B cell (primary cell): ENCODE measurements at regions not wholly inside any gene's neighbourhood (a gene's known extent, or its start where the extent isn't known, plus 50 kb on each side); places are given as distances from the start of the nearest gene placed in this dataset.

Experiments used
- EZH2 ChIP-seq: IDR thresholded peaks from 2 replicates; pipeline ENCODE4 v1.6.1; 2012; ENCODE audit warnings: borderline replicate concordance, low read depth, mild to moderate bottlenecking, moderate library complexity, low read length; ENCODE audit not compliant: insufficient read depth, poor library complexity, severe bottlenecking
- TF ChIP-seq, protein P1 (sequence below): fragments of 200-600 bp; IDR thresholded peaks from one replicate; pipeline ENCODE4 v1.8.0; 2022; ENCODE audit warnings: antibody characterized with exemption, mild to moderate bottlenecking

DNA sequence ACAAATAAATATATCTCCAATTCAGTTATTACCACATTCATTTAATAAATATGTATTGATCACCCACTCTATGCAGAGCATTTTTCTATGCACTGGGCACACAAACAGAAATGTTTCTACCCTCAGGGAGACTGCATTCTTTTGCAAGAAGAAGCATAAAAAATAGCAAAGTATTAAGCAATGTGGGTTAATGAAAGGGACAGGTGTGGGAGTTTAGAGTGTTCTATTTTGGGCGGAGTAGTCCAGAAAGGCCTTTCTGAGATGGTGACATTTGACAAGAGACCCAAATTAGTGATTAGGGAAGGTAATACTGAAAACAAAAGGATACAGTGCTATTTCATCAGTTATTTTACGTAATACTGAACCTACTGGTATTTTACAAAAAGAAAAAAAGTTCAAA is 394.3 kb upstream of the CHST9 start:
- TF ChIP-seq, protein P1, sequence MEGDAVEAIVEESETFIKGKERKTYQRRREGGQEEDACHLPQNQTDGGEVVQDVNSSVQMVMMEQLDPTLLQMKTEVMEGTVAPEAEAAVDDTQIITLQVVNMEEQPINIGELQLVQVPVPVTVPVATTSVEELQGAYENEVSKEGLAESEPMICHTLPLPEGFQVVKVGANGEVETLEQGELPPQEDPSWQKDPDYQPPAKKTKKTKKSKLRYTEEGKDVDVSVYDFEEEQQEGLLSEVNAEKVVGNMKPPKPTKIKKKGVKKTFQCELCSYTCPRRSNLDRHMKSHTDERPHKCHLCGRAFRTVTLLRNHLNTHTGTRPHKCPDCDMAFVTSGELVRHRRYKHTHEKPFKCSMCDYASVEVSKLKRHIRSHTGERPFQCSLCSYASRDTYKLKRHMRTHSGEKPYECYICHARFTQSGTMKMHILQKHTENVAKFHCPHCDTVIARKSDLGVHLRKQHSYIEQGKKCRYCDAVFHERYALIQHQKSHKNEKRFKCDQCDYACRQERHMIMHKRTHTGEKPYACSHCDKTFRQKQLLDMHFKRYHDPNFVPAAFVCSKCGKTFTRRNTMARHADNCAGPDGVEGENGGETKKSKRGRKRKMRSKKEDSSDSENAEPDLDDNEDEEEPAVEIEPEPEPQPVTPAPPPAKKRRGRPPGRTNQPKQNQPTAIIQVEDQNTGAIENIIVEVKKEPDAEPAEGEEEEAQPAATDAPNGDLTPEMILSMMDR, result no peak
- no peak for TF ChIP-seq EZH2
